GM12878 (cell line): ENCODE measurements at regions not wholly inside any gene's neighbourhood (a gene's known extent, or its start where the extent isn't known, plus 50 kb on each side); places are given as distances from the start of the nearest gene placed in this dataset.
A peak's percentile ranks its signal among the peaks of the same experiment; 100 is the strongest.

Experiments
- ATAC-seq: fragments of 200-7000 bp; cut with Tn5 transposase; 3 replicates; pipeline ENCODE4 v1.9.1; 2020; ENCODE audit warnings: mild to moderate bottlenecking, moderate library complexity
- BruUV-seq: library from RNA; stranded (reverse); fragments of 400-500 nt; replicated peaks from 2 replicates; lab custom pipeline; 2021; lab: Mats Ljungman, UMichigan
- CTCF ChIA-PET: fragments of 300-600 bp; sonication (Branson Sonifier 250); formaldehyde crosslinking; extraction: SDS; loops from one replicate; lab custom pipeline; 2021; ENCODE audit warnings: inconsistent platforms; lab: Yijun Ruan, JAX
- POLR2A ChIA-PET: fragments of 350-600 bp; formaldehyde crosslinking; extraction: SDS; loops from one replicate; lab custom pipeline; 2021; ENCODE audit warnings: inconsistent platforms; lab: Charles Lee
- RAD21 ChIA-PET: fragments of 300-600 bp; sonication (Branson Sonifier 250); formaldehyde crosslinking; loops from one replicate; lab custom pipeline; 2023; ENCODE audit warnings: antibody characterized with exemption; ENCODE audit not compliant: unreplicated experiment; lab: Charles Lee
- SMC1A ChIA-PET: fragments of 300-600 bp; sonication (Branson Sonifier 250); formaldehyde crosslinking; loops from one replicate; lab custom pipeline; 2023; ENCODE audit not compliant: unreplicated experiment, uncharacterized antibody; lab: Charles Lee
- DNase-seq: peaks from one replicate; pipeline ENCODE4 v3.0.0-alpha.2; 2011; ENCODE audit warnings: low read depth, low spot score
- FAIRE-seq: peaks from 3 replicates; lab custom pipeline; 2011; peaks lifted over from hg19 to GRCh38; lab: Jason Lieb, UNC
- H2AFZ ChIP-seq: 2 replicates; pipeline ENCODE4 v1.6.0; 2011; ENCODE audit warnings: low read depth, low read length, control low read depth; ENCODE audit not compliant: control insufficient read depth
- H3K27ac ChIP-seq: 2 replicates; pipeline ENCODE4 v1.5.1; 2011; ENCODE audit warnings: control low read depth; ENCODE audit not compliant: control insufficient read depth, insufficient read depth
- H3K27me3 ChIP-seq, 2 experiments: replicated peaks in 1 of 2; 2 replicates each; pipeline versions ENCODE4 v1.6.0 to v1.6.1; 2011; ENCODE audit warnings: low read length in 1 of 2; ENCODE audit not compliant: control insufficient read depth in 2 of 2, insufficient read depth in 2 of 2
- H3K36me3 ChIP-seq, 2 experiments: 2 replicates each; pipeline ENCODE4 v1.5.1; 2011; ENCODE audit warnings: low read length in 1 of 2; ENCODE audit not compliant: control insufficient read depth in 2 of 2, insufficient read depth in 2 of 2
- H3K4me1 ChIP-seq: 2 replicates; pipeline ENCODE4 v1.6.1; 2011; ENCODE audit warnings: mild to moderate bottlenecking, low read length, moderate library complexity, mixed read lengths; ENCODE audit not compliant: control insufficient read depth, insufficient read depth
- H3K4me2 ChIP-seq: 2 replicates; pipeline ENCODE4 v1.6.0; 2011; ENCODE audit warnings: control low read depth; ENCODE audit not compliant: control insufficient read depth, insufficient read depth
- H3K4me3 ChIP-seq: fragments of 200-600 bp; sonication (generic); 2 replicates; pipeline ENCODE4 v1.5.1; 2016
- H3K79me2 ChIP-seq: 2 replicates; pipeline ENCODE4 v1.6.0; 2011; ENCODE audit warnings: low read length; ENCODE audit not compliant: control insufficient read depth, insufficient read depth
- H3K9ac ChIP-seq: 2 replicates; pipeline ENCODE4 v1.8.0; 2011; ENCODE audit warnings: low read length, control low read depth, mixed read lengths; ENCODE audit not compliant: control insufficient read depth, insufficient read depth
- H3K9me3 ChIP-seq: replicated peaks from 3 replicates; pipeline ENCODE4 v1.5.1; 2011; ENCODE audit warnings: mild to moderate bottlenecking, low read length; ENCODE audit not compliant: control insufficient read depth, insufficient read depth
- H4K20me1 ChIP-seq: 2 replicates; pipeline ENCODE4 v1.6.0; 2011; ENCODE audit not compliant: control insufficient read depth, insufficient read depth
- ASH2L ChIP-seq: fragments of 300-600, 200-600 bp; sonication (generic); IDR thresholded peaks from 2 replicates; pipeline ENCODE4 v1.6.1; 2017; ENCODE audit warnings: low read depth, mild to moderate bottlenecking, borderline replicate concordance
- CEBPB ChIP-seq, 2 experiments: fragments of 150-350 bp in 1 of 2; IDR thresholded peaks; 2 replicates each; pipeline ENCODE4 v1.6.1; 2012 to 2014; ENCODE audit warnings: low read depth in 2 of 2, low read length in 2 of 2, borderline replicate concordance in 1 of 2, inconsistent platforms in 1 of 2
- CTCF ChIP-seq, 3 experiments: IDR thresholded peaks in 2 of 3; conservative IDR thresholded peaks in 1 of 3; 2 replicates each; pipeline ENCODE4 v1.5.1; 2011; ENCODE audit warnings: low read depth in 3 of 3, low read length in 3 of 3, mild to moderate bottlenecking in 3 of 3, control low read depth in 2 of 3, moderate library complexity in 2 of 3, inconsistent platforms in 1 of 3, mixed read lengths in 1 of 3; ENCODE audit not compliant: control insufficient read depth in 2 of 3, insufficient read depth in 1 of 3; ENCODE audit errors: extremely low read depth in 1 of 3
- GABPA ChIP-seq: IDR thresholded peaks from 2 replicates; pipeline ENCODE4 v1.6.1; 2014; ENCODE audit warnings: antibody characterized with exemption, low read depth, mild to moderate bottlenecking, inconsistent platforms
- RB1 ChIP-seq: fragments of 450-650 bp; formaldehyde crosslinking; IDR thresholded peaks from 2 replicates; pipeline ENCODE4 v1.6.1; 2017; ENCODE audit warnings: mild to moderate bottlenecking, borderline replicate concordance
- RUNX3 ChIP-seq: IDR thresholded peaks from 2 replicates; pipeline ENCODE4 v1.6.1; 2012; ENCODE audit warnings: low read length, inconsistent platforms
- STAT1 ChIP-seq: fragments of 450-650 bp; conservative IDR thresholded peaks from 2 replicates; pipeline ENCODE4 v1.6.1; 2014; ENCODE audit warnings: antibody characterized with exemption, mild to moderate bottlenecking
- TAF1 ChIP-seq: IDR thresholded peaks from 2 replicates; pipeline ENCODE4 v1.6.1; 2011; ENCODE audit warnings: mild to moderate bottlenecking, low read depth, low read length, borderline replicate concordance
- USF1 ChIP-seq: IDR thresholded peaks from 2 replicates; pipeline ENCODE4 v1.6.1; 2011; ENCODE audit warnings: borderline replicate concordance, low read depth, mild to moderate bottlenecking, moderate library complexity, mixed read lengths, low read length; ENCODE audit not compliant: insufficient read depth; ENCODE audit errors: extremely low read length
- ZNF384 ChIP-seq: IDR thresholded peaks from 2 replicates; pipeline ENCODE4 v1.6.1; 2012; ENCODE audit warnings: low read depth, mild to moderate bottlenecking, low read length, improper control_type of control experiment, borderline replicate concordance
- ZZZ3 ChIP-seq: IDR thresholded peaks from 2 replicates; pipeline ENCODE4 v1.6.1; 2011; ENCODE audit warnings: low read depth; ENCODE audit not compliant: control insufficient read depth, insufficient read length
- WGBS: methylation state at CpG from one replicate; pipeline ENCODE4 v1.1.6; 2016; ENCODE audit warnings: low lambda C conversion rate; ENCODE audit not compliant: insufficient replicate concordance, insufficient coverage; ENCODE audit errors: missing lambda C conversion rate; 5-methylcytosine and 5-hydroxymethylcytosine counted together
- in situ Hi-C: fragments of 300-500 bp; cut with MboI; formaldehyde crosslinking; loops from 9 replicates; pipeline ENCODE4 v1.14.3; 2018; ENCODE audit warnings: mixed read lengths
- intact Hi-C: fragments of 100-400 bp; cut with micrococcal nuclease; formaldehyde crosslinking; loops from one replicate; pipeline ENCODE4 v1.14.2; 2022; ENCODE audit not compliant: unreplicated experiment

GRCh38 chr14:78029601-78030372 is 140.4 kb upstream of the NRXN3 start:
- 18% methylated on average over 12 of the region's 16 CpGs for WGBS
- Histone ChIP-seq H3K4me2 (no peak overlapping the region), H3K9me3 (no peaks in the 10 kb centered on the region), H3K27me3 (no peaks in the 10 kb centered on the region; a peak in 1 of 4 replicates), H3K4me1 (no peaks in the 10 kb centered on the region), H2AFZ (no peak overlapping the region), H3K9ac (no peak overlapping the region), H3K79me2 (no peaks in the 10 kb centered on the region), H4K20me1 (no peaks in the 10 kb centered on the region), H3K36me3 (no peaks in the 10 kb centered on the region), H3K27ac (no peak overlapping the region), H3K4me3 (no peak overlapping the region)
- no peak for ATAC-seq
- BruUV-seq, result no TSS peak
- TF ChIP-seq CTCF (IDR thresholded peaks at IDR 0.05 in 2 of 3, conservative IDR thresholded peaks at IDR 0.05 in 1 of 3; ENCODE audit: control insufficient read depth in 2 of 3, extremely low read depth in 1 of 3, insufficient read depth in 1 of 3, low read depth in 3 of 3, low read length in 3 of 3) (peak in 1 of 3 experiments; percentile 15; a peak in 1 of 6 replicates), RUNX3 (no peak)
- CTCF ChIA-PET, result no interaction called here
- intact Hi-C loops, result no loop called here
- DNase-seq, result no peak
- FAIRE-seq, result no peak
- POLR2A ChIA-PET, result no interaction called here
- in situ Hi-C loops, result no loop called here
- RAD21 ChIA-PET, result no interaction called here
- SMC1A ChIA-PET, result no interaction called here

- H2AFZ ChIP-seq, result no peak overlapping the region
- no peaks in the 10 kb centered on the region for H3K9me3 ChIP-seq
- no peaks in the 10 kb centered on the region for H3K36me3 ChIP-seq
- no peak overlapping the region for H3K4me2 ChIP-seq
- ChIA-PET RAD21 (no interaction called here), SMC1A (no interaction called here), POLR2A (no interaction called here), CTCF (no interaction called here)
- ATAC-seq (no peak), FAIRE-seq (no peak), DNase-seq (no peak)
- in situ Hi-C loops, result no loop called here
- H3K79me2 ChIP-seq, result no peaks in the 10 kb centered on the region
- H3K4me1 ChIP-seq, result no peaks in the 10 kb centered on the region
- H3K4me3 ChIP-seq, result no peak overlapping the region
- no TSS peak for BruUV-seq
- no peaks in the 10 kb centered on the region for H4K20me1 ChIP-seq
- H3K9ac ChIP-seq, result no peak overlapping the region
- no peaks in the 10 kb centered on the region for H3K27me3 ChIP-seq
- 6% methylated on average over 1 of the region's 1 CpG for WGBS
- intact Hi-C loops, result no loop called here
- no peak overlapping the region for H3K27ac ChIP-seq
- no peak for TF ChIP-seq STAT1
- no peak for TF ChIP-seq ASH2L
- no peak for TF ChIP-seq CEBPB (IDR thresholded peaks at IDR 0.05; ENCODE audit: borderline replicate concordance in 1 of 2, low read depth in 2 of 2, low read length in 2 of 2)
- TF ChIP-seq TAF1, result no peak
- no peak for TF ChIP-seq GABPA
- TF ChIP-seq USF1, result no peak
- TF ChIP-seq RB1, result no peak
- TF ChIP-seq ZNF384, result no peak
- no peak for TF ChIP-seq ZZZ3
Observed at GRCh38 chr14:78043349-78043748, 126.8 kb upstream of the NRXN3 start.
